ENCODE measurements at regions not wholly inside any gene's neighbourhood (a gene's known extent, or its start where the extent isn't known, plus 50 kb on each side); places are given as distances from the start of the nearest gene placed in this dataset.

DNA sequence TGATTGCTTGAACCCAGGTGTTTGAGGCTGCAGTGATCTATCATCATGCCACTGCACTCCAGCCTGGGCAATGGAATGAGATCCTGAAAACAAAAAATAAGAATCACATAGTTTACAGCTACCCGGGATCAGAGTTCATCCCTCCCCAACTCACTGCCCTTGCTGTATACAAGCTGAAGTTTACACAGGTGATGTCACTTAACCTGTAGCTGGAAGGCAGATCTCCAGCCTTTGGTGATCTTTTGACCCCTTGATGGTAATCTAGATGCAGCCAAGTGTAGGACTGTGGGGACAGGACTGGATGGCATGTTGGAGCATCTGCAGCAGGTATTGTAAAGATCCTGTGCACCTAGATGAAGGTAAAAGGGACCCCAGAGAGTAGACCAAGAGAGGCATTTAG is 66.7 kb upstream of the SLC14A2 start:
- no peaks in the 10 kb centered on the region for H3K9me3 ChIP-seq (replicated peaks; ENCODE audit: control insufficient read depth, insufficient read depth, low read length)
- FAIRE-seq = no peak
- intact Hi-C loops (cut with micrococcal nuclease; ENCODE audit: unreplicated experiment) (no loop called here), in situ Hi-C loops (cut with MboI) (no loop called here)
- no peak overlapping the region for H3K4me3 ChIP-seq
- RAD21 ChIA-PET (ENCODE audit: unreplicated experiment) = interaction anchor here (0.7 kb wide), 1 partner anchor 375 kb away, joined by 3 read pairs; no protein-coding TSS in a partner anchor
- H4K20me1 ChIP-seq (ENCODE audit: control insufficient read depth, insufficient read depth) = no peaks in the 10 kb centered on the region
- no peak for DNase-seq (ENCODE audit: low read depth, low spot score)
- no TSS peak for BruUV-seq (replicated peaks)
- ATAC-seq = no peak
- H3K9ac ChIP-seq (ENCODE audit: control insufficient read depth, insufficient read depth, low read length) = no peak overlapping the region
- SMC1A ChIA-PET (ENCODE audit: uncharacterized antibody, unreplicated experiment) = no interaction called here
- WGBS (ENCODE audit: insufficient coverage, insufficient replicate concordance, low lambda C conversion rate, missing lambda C conversion rate) = 83% methylated on average over 1 of the region's 1 CpG
- H3K79me2 ChIP-seq (ENCODE audit: control insufficient read depth, insufficient read depth, low read length) = no peaks in the 10 kb centered on the region
- CTCF ChIA-PET = no interaction called here
- no peaks in the 10 kb centered on the region for H3K4me1 ChIP-seq (ENCODE audit: control insufficient read depth, insufficient read depth, low read length)
- H2AFZ ChIP-seq (ENCODE audit: control insufficient read depth, low read depth, low read length) = no peak overlapping the region
- no peaks in the 10 kb centered on the region; a peak in 2 of 4 replicates for H3K27me3 ChIP-seq (replicated peaks in 1 of 2; ENCODE audit: control insufficient read depth in 2 of 2, insufficient read depth in 2 of 2, low read length in 1 of 2)
- no peaks in the 10 kb centered on the region for H3K36me3 ChIP-seq (ENCODE audit: control insufficient read depth in 2 of 2, insufficient read depth in 2 of 2, low read length in 1 of 2)
- TF ChIP-seq, protein P1, sequence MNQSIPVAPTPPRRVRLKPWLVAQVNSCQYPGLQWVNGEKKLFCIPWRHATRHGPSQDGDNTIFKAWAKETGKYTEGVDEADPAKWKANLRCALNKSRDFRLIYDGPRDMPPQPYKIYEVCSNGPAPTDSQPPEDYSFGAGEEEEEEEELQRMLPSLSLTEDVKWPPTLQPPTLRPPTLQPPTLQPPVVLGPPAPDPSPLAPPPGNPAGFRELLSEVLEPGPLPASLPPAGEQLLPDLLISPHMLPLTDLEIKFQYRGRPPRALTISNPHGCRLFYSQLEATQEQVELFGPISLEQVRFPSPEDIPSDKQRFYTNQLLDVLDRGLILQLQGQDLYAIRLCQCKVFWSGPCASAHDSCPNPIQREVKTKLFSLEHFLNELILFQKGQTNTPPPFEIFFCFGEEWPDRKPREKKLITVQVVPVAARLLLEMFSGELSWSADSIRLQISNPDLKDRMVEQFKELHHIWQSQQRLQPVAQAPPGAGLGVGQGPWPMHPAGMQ (IDR thresholded peaks at IDR 0.05; ENCODE audit: borderline replicate concordance) = no peak
- TF ChIP-seq FOS (IDR thresholded peaks at IDR 0.05; ENCODE audit: borderline replicate concordance, extremely low read depth, insufficient read length) (no peak), TARDBP (IDR thresholded peaks at IDR 0.05; ENCODE audit: borderline replicate concordance) (no peak), SREBF1 (IDR thresholded peaks at IDR 0.05; ENCODE audit: low read length) (no peak), RELA (IDR thresholded peaks at IDR 0.05; ENCODE audit: borderline replicate concordance, partially characterized antibody) (no peak), NR2C2 (IDR thresholded peaks at IDR 0.05; ENCODE audit: borderline replicate concordance, control insufficient read depth, insufficient read length, low read depth) (no peak), STAT3 (IDR thresholded peaks at IDR 0.05; ENCODE audit: low read depth, low read length) (no peak), FOXM1 (IDR thresholded peaks at IDR 0.05; ENCODE audit: low read depth, low read length) (no peak), CHD2 (IDR thresholded peaks at IDR 0.05; ENCODE audit: borderline replicate concordance, low read depth, low read length) (no peak), IRF4 (IDR thresholded peaks at IDR 0.05; ENCODE audit: low read depth, low read length) (no peak), RBBP5 (conservative IDR thresholded peaks at IDR 0.05) (no peak), MEF2B (IDR thresholded peaks at IDR 0.05; ENCODE audit: partially characterized antibody, poor library complexity, severe bottlenecking) (no peak), BCL11A (IDR thresholded peaks at IDR 0.05; ENCODE audit: low read depth, low read length) (no peak)
- TF ChIP-seq, protein P2, sequence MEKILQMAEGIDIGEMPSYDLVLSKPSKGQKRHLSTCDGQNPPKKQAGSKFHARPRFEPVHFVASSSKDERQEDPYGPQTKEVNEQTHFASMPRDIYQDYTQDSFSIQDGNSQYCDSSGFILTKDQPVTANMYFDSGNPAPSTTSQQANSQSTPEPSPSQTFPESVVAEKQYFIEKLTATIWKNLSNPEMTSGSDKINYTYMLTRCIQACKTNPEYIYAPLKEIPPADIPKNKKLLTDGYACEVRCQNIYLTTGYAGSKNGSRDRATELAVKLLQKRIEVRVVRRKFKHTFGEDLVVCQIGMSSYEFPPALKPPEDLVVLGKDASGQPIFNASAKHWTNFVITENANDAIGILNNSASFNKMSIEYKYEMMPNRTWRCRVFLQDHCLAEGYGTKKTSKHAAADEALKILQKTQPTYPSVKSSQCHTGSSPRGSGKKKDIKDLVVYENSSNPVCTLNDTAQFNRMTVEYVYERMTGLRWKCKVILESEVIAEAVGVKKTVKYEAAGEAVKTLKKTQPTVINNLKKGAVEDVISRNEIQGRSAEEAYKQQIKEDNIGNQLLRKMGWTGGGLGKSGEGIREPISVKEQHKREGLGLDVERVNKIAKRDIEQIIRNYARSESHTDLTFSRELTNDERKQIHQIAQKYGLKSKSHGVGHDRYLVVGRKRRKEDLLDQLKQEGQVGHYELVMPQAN (conservative IDR thresholded peaks at IDR 0.05) = no peak
- TF ChIP-seq, protein P3, sequence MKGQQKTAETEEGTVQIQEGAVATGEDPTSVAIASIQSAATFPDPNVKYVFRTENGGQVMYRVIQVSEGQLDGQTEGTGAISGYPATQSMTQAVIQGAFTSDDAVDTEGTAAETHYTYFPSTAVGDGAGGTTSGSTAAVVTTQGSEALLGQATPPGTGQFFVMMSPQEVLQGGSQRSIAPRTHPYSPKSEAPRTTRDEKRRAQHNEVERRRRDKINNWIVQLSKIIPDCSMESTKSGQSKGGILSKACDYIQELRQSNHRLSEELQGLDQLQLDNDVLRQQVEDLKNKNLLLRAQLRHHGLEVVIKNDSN (IDR thresholded peaks at IDR 0.05; ENCODE audit: borderline replicate concordance, extremely low read length, insufficient read depth, low read depth, low read length) = no peak
- TF ChIP-seq, protein P4, sequence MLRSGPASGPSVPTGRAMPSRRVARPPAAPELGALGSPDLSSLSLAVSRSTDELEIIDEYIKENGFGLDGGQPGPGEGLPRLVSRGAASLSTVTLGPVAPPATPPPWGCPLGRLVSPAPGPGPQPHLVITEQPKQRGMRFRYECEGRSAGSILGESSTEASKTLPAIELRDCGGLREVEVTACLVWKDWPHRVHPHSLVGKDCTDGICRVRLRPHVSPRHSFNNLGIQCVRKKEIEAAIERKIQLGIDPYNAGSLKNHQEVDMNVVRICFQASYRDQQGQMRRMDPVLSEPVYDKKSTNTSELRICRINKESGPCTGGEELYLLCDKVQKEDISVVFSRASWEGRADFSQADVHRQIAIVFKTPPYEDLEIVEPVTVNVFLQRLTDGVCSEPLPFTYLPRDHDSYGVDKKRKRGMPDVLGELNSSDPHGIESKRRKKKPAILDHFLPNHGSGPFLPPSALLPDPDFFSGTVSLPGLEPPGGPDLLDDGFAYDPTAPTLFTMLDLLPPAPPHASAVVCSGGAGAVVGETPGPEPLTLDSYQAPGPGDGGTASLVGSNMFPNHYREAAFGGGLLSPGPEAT (IDR thresholded peaks at IDR 0.05; ENCODE audit: low read depth) = no peak
- POLR2A ChIA-PET = no interaction called here
- no peak overlapping the region for H3K4me2 ChIP-seq (ENCODE audit: control insufficient read depth, insufficient read depth)
- no peak overlapping the region for H3K27ac ChIP-seq (ENCODE audit: control insufficient read depth, insufficient read depth)

Measured in GM12878 (cell line).